Activated naive CD4-positive, alpha-beta T cell treated with Interleukin-2 at 50 U/mL for 16 hours (primary cell): ENCODE measurements at regions not wholly inside any gene's neighbourhood (a gene's known extent, or its start where the extent isn't known, plus 50 kb on each side); places are given as distances from the start of the nearest gene placed in this dataset.

ENCODE experiments used
- DNase-seq: peaks from one replicate; pipeline ENCODE4 v3.0.0-alpha.2; 2020

- no peak for DNase-seq
Observed at GRCh38 chr4:100130964-100131363, 59.3 kb downstream of the DDIT4L start.

- no peak for DNase-seq
Observed at GRCh38 chr4:100130491-100130890, 59.8 kb downstream of the DDIT4L start.

- DNase-seq, result no peak
Observed at GRCh38 chr4:100129774-100130173, 60.5 kb downstream of the DDIT4L start.

GRCh38 chr4:100128338-100128737 lies 61.9 kb downstream of the DDIT4L start:
- DNase-seq, result no peak

GRCh38 chr4:100124715-100125114 lies 65.6 kb downstream of the DDIT4L start:
- no peak for DNase-seq

- no peak for DNase-seq
Observed at GRCh38 chr4:100118181-100118580, 72.1 kb downstream of the DDIT4L start.

- DNase-seq, result no peak
Observed at GRCh38 chr4:100117750-100118149, 72.5 kb downstream of the DDIT4L start.

- no peak for DNase-seq
Observed at GRCh38 chr4:100114909-100115308, 75.4 kb downstream of the DDIT4L start.

- no peak for DNase-seq
Observed at GRCh38 chr4:100113732-100114131, 76.5 kb downstream of the DDIT4L start.

GRCh38 chr4:100113096-100113495 lies 77.2 kb downstream of the DDIT4L start:
- DNase-seq, result no peak

- no peak for DNase-seq
Observed at GRCh38 chr4:100109921-100110320, 80.3 kb downstream of the DDIT4L start.

GRCh38 chr4:100108869-100109268 lies 81.4 kb downstream of the DDIT4L start:
- no peak for DNase-seq

- DNase-seq, result no peak
Observed at GRCh38 chr4:100106982-100107381, 83.3 kb downstream of the DDIT4L start.

- no peak for DNase-seq
Observed at GRCh38 chr4:100103671-100104070, 86.6 kb downstream of the DDIT4L start.

- DNase-seq, result no peak
Observed at GRCh38 chr4:100100985-100101384, 89.3 kb downstream of the DDIT4L start.

GRCh38 chr4:100099746-100100145 lies 90.5 kb downstream of the DDIT4L start:
- no peak for DNase-seq

- DNase-seq, result no peak
Observed at GRCh38 chr4:100098681-100099080, 91.6 kb downstream of the DDIT4L start.

GRCh38 chr4:100098011-100098545 lies 92.2 kb downstream of the DDIT4L start:
- no peak for DNase-seq

GRCh38 chr4:100095729-100096595 lies 94.3 kb downstream of the DDIT4L start:
- DNase-seq, result peak; percentile 55

- peak; percentile 85 for DNase-seq
Observed at GRCh38 chr4:100093091-100093866, 97.0 kb downstream of the DDIT4L start.

GRCh38 chr4:100087743-100088142 lies 102.5 kb downstream of the DDIT4L start:
- no peak for DNase-seq

- no peak for DNase-seq
Observed at GRCh38 chr4:100086766-100087431, 103.4 kb downstream of the DDIT4L start.

GRCh38 chr4:100084892-100085291 lies 105.4 kb downstream of the DDIT4L start:
- no peak for DNase-seq
